SK-N-SH treated with all-trans-retinoic acid at 6 μM for 48 hours (cell line): ENCODE measurements at regions not wholly inside any gene's neighbourhood (a gene's known extent, or its start where the extent isn't known, plus 50 kb on each side); places are given as distances from the start of the nearest gene placed in this dataset.

Experiments
- ATAC-seq: fragments of 200-7000 bp; cut with Tn5 transposase; 3 replicates; pipeline ENCODE4 v1.9.1; 2020; ENCODE audit warnings: mild to moderate bottlenecking, moderate library complexity
- ARNTL ChIP-seq: fragments of 450-650 bp; formaldehyde crosslinking; IDR thresholded peaks from 2 replicates; pipeline ENCODE4 v1.5.0; 2020; ENCODE audit warnings: low read depth, mild to moderate bottlenecking, moderate library complexity, borderline replicate concordance
- BACH2 ChIP-seq: fragments of 250-450 bp; sonication (Bioruptor Pico); IDR thresholded peaks from 2 replicates; pipeline ENCODE4 v1.9.0; 2021; ENCODE audit warnings: mild to moderate bottlenecking, borderline replicate concordance
- CREB5 ChIP-seq: fragments of 250-450 bp; sonication (Bioruptor Pico); IDR thresholded peaks from 2 replicates; pipeline ENCODE4 v1.5.1; 2020; ENCODE audit warnings: low read depth, mild to moderate bottlenecking, moderate library complexity
- CSDC2 ChIP-seq: fragments of 250-450 bp; sonication (Bioruptor Pico); IDR thresholded peaks from 2 replicates; pipeline ENCODE4 v1.5.0; 2020; ENCODE audit warnings: mild to moderate bottlenecking, moderate library complexity
- CSRNP3 ChIP-seq: fragments of 250-450 bp; sonication (Bioruptor Pico); IDR thresholded peaks from 2 replicates; pipeline ENCODE4 v1.5.1; 2021; ENCODE audit warnings: mild to moderate bottlenecking, moderate library complexity
- ESRRG ChIP-seq: fragments of 250-450 bp; sonication (Bioruptor Pico); IDR thresholded peaks from 2 replicates; pipeline ENCODE4 v1.6.1; 2021; ENCODE audit warnings: mild to moderate bottlenecking
- GLIS3 ChIP-seq: fragments of 250-450 bp; sonication (Bioruptor Pico); IDR thresholded peaks from 2 replicates; pipeline ENCODE4 v1.5.0; 2020; ENCODE audit warnings: mild to moderate bottlenecking, moderate library complexity
- ISL1 ChIP-seq: fragments of 250-450 bp; sonication (Bioruptor Pico); IDR thresholded peaks from 2 replicates; pipeline ENCODE4 v2.1.2; 2022; ENCODE audit warnings: mild to moderate bottlenecking, moderate library complexity
- OSR1 ChIP-seq: fragments of 250-450 bp; sonication (Bioruptor Pico); IDR thresholded peaks from 2 replicates; pipeline ENCODE4 v1.8.0; 2022; ENCODE audit warnings: moderate library complexity, mild to moderate bottlenecking, inconsistent platforms
- POU6F1 ChIP-seq: fragments of 250-450 bp; sonication (Bioruptor Pico); IDR thresholded peaks from 2 replicates; pipeline ENCODE4 v1.8.0; 2021; ENCODE audit warnings: low read depth, mild to moderate bottlenecking, moderate library complexity, borderline replicate concordance
- PPARA ChIP-seq: fragments of 250-450 bp; sonication (Bioruptor Pico); IDR thresholded peaks from 2 replicates; pipeline ENCODE4 v1.5.0; 2020; ENCODE audit warnings: mild to moderate bottlenecking, borderline replicate concordance
- RARB ChIP-seq: fragments of 250-450 bp; sonication (Bioruptor Pico); IDR thresholded peaks from 2 replicates; pipeline ENCODE4 v1.8.0; 2021; ENCODE audit warnings: mild to moderate bottlenecking, moderate library complexity
- SNAI2 ChIP-seq: fragments of 250-450 bp; sonication (Bioruptor Pico); IDR thresholded peaks from 2 replicates; pipeline ENCODE4 v1.5.0; 2020; ENCODE audit warnings: mild to moderate bottlenecking, moderate library complexity
- TCF4 ChIP-seq: fragments of 250-450 bp; sonication (Bioruptor Pico); IDR thresholded peaks from 2 replicates; pipeline ENCODE4 v1.8.0; 2021; ENCODE audit warnings: mild to moderate bottlenecking, moderate library complexity, borderline replicate concordance
- TOX ChIP-seq: fragments of 250-450 bp; sonication (Bioruptor Pico); IDR thresholded peaks from 2 replicates; pipeline ENCODE4 v1.8.0; 2021; ENCODE audit warnings: mild to moderate bottlenecking, moderate library complexity, borderline replicate concordance
- TSHZ2 ChIP-seq: fragments of 250-450 bp; sonication (Bioruptor Pico); IDR thresholded peaks from 2 replicates; pipeline ENCODE4 v1.5.0; 2020; ENCODE audit warnings: mild to moderate bottlenecking, moderate library complexity
- ZC3H10 ChIP-seq: fragments of 250-450 bp; sonication (Bioruptor Pico); IDR thresholded peaks from 2 replicates; pipeline ENCODE4 v1.5.1; 2021; ENCODE audit warnings: mild to moderate bottlenecking, moderate library complexity
- ZFP3 ChIP-seq: fragments of 250-450 bp; sonication (Bioruptor Pico); IDR thresholded peaks from 2 replicates; pipeline ENCODE4 v1.5.0; 2020; ENCODE audit warnings: mild to moderate bottlenecking, moderate library complexity
- ZFP30 ChIP-seq: fragments of 450-650 bp; formaldehyde crosslinking; IDR thresholded peaks from 2 replicates; pipeline ENCODE4 v1.5.0; 2022; ENCODE audit warnings: mild to moderate bottlenecking, moderate library complexity
- ZNF565 ChIP-seq: fragments of 450-650 bp; formaldehyde crosslinking; conservative IDR thresholded peaks from 2 replicates; pipeline ENCODE4 v1.5.0; 2020; ENCODE audit warnings: low read depth, mild to moderate bottlenecking, moderate library complexity
- ZNF70 ChIP-seq: fragments of 450-650 bp; formaldehyde crosslinking; IDR thresholded peaks from 2 replicates; pipeline ENCODE4 v1.5.0; 2020; ENCODE audit warnings: mild to moderate bottlenecking, moderate library complexity
- ZNF8 ChIP-seq: fragments of 450-650 bp; formaldehyde crosslinking; IDR thresholded peaks from 2 replicates; pipeline ENCODE4 v1.5.0; 2020; ENCODE audit warnings: mild to moderate bottlenecking, moderate library complexity

GRCh38 chr6:132959639-132960326 lies 145.4 kb downstream of the RPS12 start:
- no peak for ATAC-seq
- TF ChIP-seq ZNF8 (CRISPR knock-in tag) = no peak
- TF ChIP-seq GLIS3 (CRISPR knock-in tag) = no peak
- no peak for TF ChIP-seq CSRNP3 (CRISPR knock-in tag)
- TF ChIP-seq ZC3H10 (CRISPR knock-in tag) = no peak
- TF ChIP-seq RARB = no peak
- TF ChIP-seq ZNF565 = no peak

- TF ChIP-seq ZFP3 (CRISPR knock-in tag) = no peak
- TF ChIP-seq RARB = no peak
- no peak for TF ChIP-seq TCF4 (CRISPR knock-in tag)
- ATAC-seq = no peak
These were observed 146.4 kb downstream of the RPS12 start for GRCh38 chr6:132960720-132961119.

GRCh38 chr6:132961122-132961521 lies 146.8 kb downstream of the RPS12 start:
- no peak for ATAC-seq
- no peak for TF ChIP-seq CSRNP3 (CRISPR knock-in tag)
- no peak for TF ChIP-seq POU6F1
- TF ChIP-seq BACH2 (CRISPR knock-in tag) = no peak
- TF ChIP-seq TOX (CRISPR knock-in tag) = no peak
- TF ChIP-seq PPARA (CRISPR knock-in tag) = no peak
- no peak for TF ChIP-seq ISL1 (CRISPR knock-in tag)
- no peak for TF ChIP-seq ZFP3 (CRISPR knock-in tag)
- TF ChIP-seq CREB5 = no peak
- no peak for TF ChIP-seq SNAI2 (CRISPR knock-in tag)
- TF ChIP-seq OSR1 (CRISPR knock-in tag) = no peak
- no peak for TF ChIP-seq TCF4 (CRISPR knock-in tag)
- no peak for TF ChIP-seq CSDC2
- no peak for TF ChIP-seq ESRRG
- no peak for TF ChIP-seq ZC3H10 (CRISPR knock-in tag)
- TF ChIP-seq ZNF8 (CRISPR knock-in tag) = no peak
- no peak for TF ChIP-seq ZFP30
- TF ChIP-seq ZNF70 (CRISPR knock-in tag) = no peak
- no peak for TF ChIP-seq TSHZ2 (CRISPR knock-in tag)

GRCh38 chr6:132961610-132962009 lies 147.2 kb downstream of the RPS12 start:
- no peak for ATAC-seq
- no peak for TF ChIP-seq ARNTL (CRISPR knock-in tag)
- TF ChIP-seq, all 23 proteins: peak for 0
